ENCODE measurements at regions not wholly inside any gene's neighbourhood (a gene's known extent, or its start where the extent isn't known, plus 50 kb on each side); places are given as distances from the start of the nearest gene placed in this dataset.

DNA sequence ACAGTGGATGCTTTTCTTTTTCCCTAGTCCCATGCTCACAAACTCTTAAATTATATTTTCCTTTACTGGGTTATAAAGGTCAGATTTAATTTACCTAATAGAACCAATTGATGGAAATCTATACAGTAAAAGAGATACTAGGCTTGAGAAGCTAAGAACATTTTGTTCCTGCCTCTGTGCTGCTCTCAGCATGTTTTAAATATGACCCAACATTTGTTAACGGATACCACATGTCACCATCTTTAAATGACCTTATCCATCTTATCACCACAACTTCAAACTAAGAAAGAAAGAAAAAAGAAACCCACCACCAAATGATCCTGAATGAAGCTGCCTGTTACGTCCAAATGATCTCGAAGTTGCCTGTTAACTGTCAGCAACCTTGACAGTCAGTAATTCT lies 334.7 kb upstream of the ZNF608 start:
- TF ChIP-seq, protein P1, sequence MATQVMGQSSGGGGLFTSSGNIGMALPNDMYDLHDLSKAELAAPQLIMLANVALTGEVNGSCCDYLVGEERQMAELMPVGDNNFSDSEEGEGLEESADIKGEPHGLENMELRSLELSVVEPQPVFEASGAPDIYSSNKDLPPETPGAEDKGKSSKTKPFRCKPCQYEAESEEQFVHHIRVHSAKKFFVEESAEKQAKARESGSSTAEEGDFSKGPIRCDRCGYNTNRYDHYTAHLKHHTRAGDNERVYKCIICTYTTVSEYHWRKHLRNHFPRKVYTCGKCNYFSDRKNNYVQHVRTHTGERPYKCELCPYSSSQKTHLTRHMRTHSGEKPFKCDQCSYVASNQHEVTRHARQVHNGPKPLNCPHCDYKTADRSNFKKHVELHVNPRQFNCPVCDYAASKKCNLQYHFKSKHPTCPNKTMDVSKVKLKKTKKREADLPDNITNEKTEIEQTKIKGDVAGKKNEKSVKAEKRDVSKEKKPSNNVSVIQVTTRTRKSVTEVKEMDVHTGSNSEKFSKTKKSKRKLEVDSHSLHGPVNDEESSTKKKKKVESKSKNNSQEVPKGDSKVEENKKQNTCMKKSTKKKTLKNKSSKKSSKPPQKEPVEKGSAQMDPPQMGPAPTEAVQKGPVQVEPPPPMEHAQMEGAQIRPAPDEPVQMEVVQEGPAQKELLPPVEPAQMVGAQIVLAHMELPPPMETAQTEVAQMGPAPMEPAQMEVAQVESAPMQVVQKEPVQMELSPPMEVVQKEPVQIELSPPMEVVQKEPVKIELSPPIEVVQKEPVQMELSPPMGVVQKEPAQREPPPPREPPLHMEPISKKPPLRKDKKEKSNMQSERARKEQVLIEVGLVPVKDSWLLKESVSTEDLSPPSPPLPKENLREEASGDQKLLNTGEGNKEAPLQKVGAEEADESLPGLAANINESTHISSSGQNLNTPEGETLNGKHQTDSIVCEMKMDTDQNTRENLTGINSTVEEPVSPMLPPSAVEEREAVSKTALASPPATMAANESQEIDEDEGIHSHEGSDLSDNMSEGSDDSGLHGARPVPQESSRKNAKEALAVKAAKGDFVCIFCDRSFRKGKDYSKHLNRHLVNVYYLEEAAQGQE (IDR thresholded peaks at IDR 0.05; ENCODE audit: low read depth) = no peak
- TF ChIP-seq CEBPB (IDR thresholded peaks at IDR 0.05) = no peak
- no peak for TF ChIP-seq CREB1 (IDR thresholded peaks at IDR 0.05; ENCODE audit: low read depth)
- TF ChIP-seq TAF1 (IDR thresholded peaks at IDR 0.05; ENCODE audit: low read depth) = no peak

DNA sequence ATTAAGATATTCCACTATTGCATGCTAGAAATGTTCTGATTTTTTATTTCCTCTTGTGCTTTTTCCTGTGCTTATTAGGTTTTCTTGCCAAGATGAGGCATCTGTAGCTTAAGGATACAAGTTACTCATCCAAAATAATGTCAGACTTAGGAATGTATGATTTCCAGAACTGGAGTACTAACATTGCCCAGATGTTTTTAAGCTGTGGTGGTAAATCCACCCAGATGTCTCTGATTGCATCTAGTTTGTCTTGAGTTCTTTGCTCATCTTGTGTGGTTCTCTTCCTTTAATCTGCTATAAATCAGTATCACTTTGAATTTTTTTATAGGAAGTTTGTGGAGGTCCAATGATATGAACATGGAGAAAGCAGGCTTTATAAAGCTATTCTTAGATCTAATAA lies 337.5 kb upstream of the ZNF608 start:
- TF ChIP-seq EGR1 (IDR thresholded peaks at IDR 0.05) (no peak), TAF1 (IDR thresholded peaks at IDR 0.05; ENCODE audit: low read depth) (no peak), CEBPB (IDR thresholded peaks at IDR 0.05) (no peak), TEAD4 (IDR thresholded peaks at IDR 0.05) (no peak), NFIC (IDR thresholded peaks at IDR 0.05) (no peak), FOXM1 (IDR thresholded peaks at IDR 0.05; ENCODE audit: borderline replicate concordance, low read depth) (no peak), TCF12 (IDR thresholded peaks at IDR 0.05; ENCODE audit: low read depth) (no peak), YY1 (IDR thresholded peaks at IDR 0.05; ENCODE audit: low read depth) (no peak), EP300 (IDR thresholded peaks at IDR 0.05; ENCODE audit: borderline replicate concordance) (no peak), ZBTB7A (IDR thresholded peaks at IDR 0.05; ENCODE audit: low read depth) (no peak), CREB1 (IDR thresholded peaks at IDR 0.05; ENCODE audit: low read depth) (no peak), RAD21 (IDR thresholded peaks at IDR 0.05; ENCODE audit: low read depth) (no peak)
- TF ChIP-seq, protein P2, sequence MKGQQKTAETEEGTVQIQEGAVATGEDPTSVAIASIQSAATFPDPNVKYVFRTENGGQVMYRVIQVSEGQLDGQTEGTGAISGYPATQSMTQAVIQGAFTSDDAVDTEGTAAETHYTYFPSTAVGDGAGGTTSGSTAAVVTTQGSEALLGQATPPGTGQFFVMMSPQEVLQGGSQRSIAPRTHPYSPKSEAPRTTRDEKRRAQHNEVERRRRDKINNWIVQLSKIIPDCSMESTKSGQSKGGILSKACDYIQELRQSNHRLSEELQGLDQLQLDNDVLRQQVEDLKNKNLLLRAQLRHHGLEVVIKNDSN (IDR thresholded peaks at IDR 0.05) = no peak
- TF ChIP-seq, protein P1 (IDR thresholded peaks at IDR 0.05; ENCODE audit: low read depth) = no peak
- TF ChIP-seq, protein P3, sequence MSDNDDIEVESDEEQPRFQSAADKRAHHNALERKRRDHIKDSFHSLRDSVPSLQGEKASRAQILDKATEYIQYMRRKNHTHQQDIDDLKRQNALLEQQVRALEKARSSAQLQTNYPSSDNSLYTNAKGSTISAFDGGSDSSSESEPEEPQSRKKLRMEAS (IDR thresholded peaks at IDR 0.05) = no peak

DNA sequence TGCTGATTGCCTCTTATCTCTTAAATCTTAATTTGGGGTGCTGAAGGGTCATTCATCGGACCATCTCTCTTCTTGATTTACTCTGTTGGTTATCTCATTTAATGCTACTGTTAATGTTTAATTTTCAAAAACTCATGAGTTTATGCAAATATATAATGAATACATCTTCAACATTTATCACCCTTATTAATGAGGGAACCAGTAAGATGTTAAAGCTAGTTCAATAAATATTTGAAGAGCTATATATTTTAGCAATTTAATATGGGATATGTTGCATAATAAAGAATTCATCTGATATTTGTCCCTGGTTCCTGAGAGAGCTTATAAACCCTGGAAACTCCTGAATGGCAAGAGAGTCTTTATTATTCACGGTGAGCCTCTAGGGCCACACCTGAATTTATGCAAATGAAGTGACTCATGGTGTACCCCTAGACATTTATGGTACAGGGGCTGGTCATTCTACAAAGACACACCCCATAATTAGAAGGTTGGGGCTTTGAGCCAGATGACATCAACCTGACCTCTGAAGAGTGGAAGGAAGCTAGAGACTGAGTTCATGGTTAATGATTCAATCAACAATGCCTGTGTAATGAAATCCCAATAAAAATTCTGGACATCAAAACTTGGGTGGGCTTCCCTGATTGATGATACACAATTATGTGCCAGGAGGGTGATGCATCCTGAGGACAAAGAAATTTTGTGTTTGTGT lies 339.5 kb upstream of the ZNF608 start:
- TF ChIP-seq ZBTB7A (IDR thresholded peaks at IDR 0.05; ENCODE audit: low read depth) (no peak), RAD21 (IDR thresholded peaks at IDR 0.05; ENCODE audit: low read depth) (no peak), TCF12 (IDR thresholded peaks at IDR 0.05; ENCODE audit: low read depth) (no peak), NFIC (IDR thresholded peaks at IDR 0.05) (no peak), TAF1 (IDR thresholded peaks at IDR 0.05; ENCODE audit: low read depth) (no peak), EGR1 (IDR thresholded peaks at IDR 0.05) (no peak)
- TF ChIP-seq, protein P1 (IDR thresholded peaks at IDR 0.05; ENCODE audit: low read depth) = no peak

DNA sequence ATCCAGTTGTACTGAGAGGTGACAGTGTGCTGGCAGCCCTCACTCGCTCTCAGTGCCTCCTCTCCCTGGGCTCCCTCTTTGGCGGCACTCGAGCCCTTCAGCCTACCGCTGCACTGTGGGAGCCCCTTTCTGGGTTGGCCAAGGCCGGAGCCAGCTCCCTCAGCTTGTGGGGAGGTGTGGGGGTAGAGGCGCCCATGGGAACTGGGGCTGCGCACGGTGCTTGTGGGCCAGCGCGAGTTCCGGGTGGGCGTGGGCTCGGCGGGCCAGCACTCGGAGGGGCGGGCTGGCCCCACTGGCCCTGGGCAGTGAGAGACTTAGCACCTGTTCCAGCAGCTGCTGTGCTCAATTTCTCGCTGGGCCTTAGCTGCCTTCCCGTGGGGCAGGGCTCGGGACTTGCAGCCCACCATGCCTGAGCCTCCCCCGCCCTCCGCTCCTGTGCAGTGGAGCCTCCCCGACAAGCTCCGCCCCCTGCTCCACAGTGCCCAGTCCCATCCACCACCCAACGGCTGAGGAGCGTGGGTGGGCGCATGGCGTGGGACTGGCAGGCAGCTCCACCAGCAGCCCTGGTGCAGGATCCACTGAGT lies 342.2 kb upstream of the ZNF608 start:
- no peak for TF ChIP-seq CEBPB (IDR thresholded peaks at IDR 0.05)

DNA sequence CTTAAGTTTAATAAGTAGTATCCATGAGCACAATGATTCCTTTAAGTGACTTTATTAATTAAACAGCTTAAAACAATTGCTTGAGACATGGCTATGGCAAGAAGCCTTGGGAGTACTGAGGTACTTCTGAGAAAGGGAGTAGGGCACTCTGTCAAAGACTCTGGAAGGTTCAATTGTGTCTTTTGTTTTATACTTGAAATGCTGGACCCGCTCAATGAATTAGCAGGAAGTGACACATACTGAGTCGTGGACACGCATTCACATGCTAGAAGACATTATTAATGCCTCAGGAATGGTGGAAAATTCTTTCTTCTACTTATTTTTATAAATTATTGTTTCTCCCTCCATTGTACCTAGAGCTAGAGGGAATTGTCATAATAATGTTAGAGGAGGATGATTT lies 347.3 kb upstream of the ZNF608 start:
- TF ChIP-seq ZBTB7A (IDR thresholded peaks at IDR 0.05; ENCODE audit: low read depth) = no peak
- TF ChIP-seq EP300 (IDR thresholded peaks at IDR 0.05; ENCODE audit: borderline replicate concordance) = peak; percentile 64; the same call in 1 of the 2 replicates

DNA sequence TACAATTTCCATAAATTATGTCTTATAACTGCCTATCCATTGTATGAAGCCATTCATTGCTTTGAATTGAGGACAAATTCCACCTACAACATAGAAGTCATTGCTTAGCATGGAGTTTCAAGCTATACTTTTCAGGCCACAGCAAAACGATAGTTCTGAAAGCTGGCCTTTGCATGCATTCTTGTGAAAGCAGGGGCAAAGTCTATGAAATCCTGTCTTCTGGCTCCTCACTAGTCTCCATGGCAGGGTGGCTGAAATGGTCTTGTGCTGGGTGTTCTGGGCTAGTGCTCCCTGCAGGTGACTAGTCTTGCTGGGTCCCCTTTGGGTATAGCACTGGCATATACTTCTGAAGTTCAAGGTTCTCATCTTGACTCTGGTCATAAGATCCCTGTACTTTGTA lies 353.9 kb upstream of the ZNF608 start:
- no peak for TF ChIP-seq EGR1 (IDR thresholded peaks at IDR 0.05)
- TF ChIP-seq ZBTB7A (IDR thresholded peaks at IDR 0.05; ENCODE audit: low read depth) = no peak
- TF ChIP-seq RAD21 (IDR thresholded peaks at IDR 0.05; ENCODE audit: low read depth) = no peak
- TF ChIP-seq, protein P3 (IDR thresholded peaks at IDR 0.05) = no peak
- TF ChIP-seq CEBPB (IDR thresholded peaks at IDR 0.05) = no peak
- TF ChIP-seq TAF1 (IDR thresholded peaks at IDR 0.05; ENCODE audit: low read depth) = no peak
